GM19324 (cell line): ENCODE measurements at regions not wholly inside any gene's neighbourhood (a gene's known extent, or its start where the extent isn't known, plus 50 kb on each side); places are given as distances from the start of the nearest gene placed in this dataset.

ENCODE experiments used
- ATAC-seq: cut with Tn5 transposase; IDR thresholded peaks from one replicate; pipeline ENCODE4 v1.9.1; 2021; ENCODE audit warnings: mild to moderate bottlenecking, moderate library complexity; ENCODE audit not compliant: unreplicated experiment, low FRiP score

- ATAC-seq = no peak
Observed at GRCh38 chr15:98177966-98178592, 217.6 kb downstream of the ARRDC4 start.

DNA sequence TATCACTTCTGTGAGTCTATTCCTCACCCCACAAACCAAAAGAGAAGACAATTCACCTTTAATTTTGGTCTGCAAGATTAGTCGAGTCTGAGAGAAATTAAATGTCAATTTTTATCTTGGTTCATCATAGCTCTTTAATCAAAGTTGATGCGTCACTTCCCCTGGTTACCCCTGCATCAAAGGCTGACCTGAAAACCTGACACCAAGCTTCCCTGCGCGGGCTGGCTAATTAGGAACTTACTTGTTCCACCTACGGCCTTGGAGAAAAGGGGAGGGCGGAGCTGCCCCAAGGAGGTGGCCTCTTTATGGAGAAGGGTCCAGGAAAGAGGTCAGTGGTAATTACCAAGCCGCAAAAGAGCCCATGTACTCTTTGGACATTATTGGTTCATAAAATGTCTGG, 218.4 kb downstream of the ARRDC4 start:
- no peak for ATAC-seq

GRCh38 chr15:98187549-98187948, 227.0 kb downstream of the ARRDC4 start:
- no peak for ATAC-seq

GRCh38 chr15:98190914-98191313, 230.4 kb downstream of the ARRDC4 start:
- ATAC-seq = no peak

DNA sequence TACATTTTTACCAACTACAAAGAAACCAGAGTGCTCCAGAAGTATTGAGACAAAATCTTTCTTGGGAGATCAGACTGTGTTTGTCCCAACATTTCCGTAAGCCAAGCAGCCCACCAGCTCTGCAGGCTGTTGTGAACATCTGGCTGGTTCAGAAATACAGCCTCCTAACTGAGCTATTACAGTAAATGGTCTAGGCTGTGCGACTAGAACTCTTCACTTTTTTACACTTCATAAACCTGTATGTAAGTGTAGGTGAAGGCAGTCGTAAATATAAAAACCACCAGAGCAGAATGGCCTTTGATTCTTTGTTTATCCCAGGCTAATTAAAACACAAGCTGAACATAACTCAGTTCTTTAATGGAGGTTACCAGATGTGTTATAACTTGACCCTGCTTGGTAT, 235.3 kb downstream of the ARRDC4 start:
- no peak for ATAC-seq

GRCh38 chr15:98196371-98196770, 235.9 kb downstream of the ARRDC4 start:
- ATAC-seq = no peak

DNA sequence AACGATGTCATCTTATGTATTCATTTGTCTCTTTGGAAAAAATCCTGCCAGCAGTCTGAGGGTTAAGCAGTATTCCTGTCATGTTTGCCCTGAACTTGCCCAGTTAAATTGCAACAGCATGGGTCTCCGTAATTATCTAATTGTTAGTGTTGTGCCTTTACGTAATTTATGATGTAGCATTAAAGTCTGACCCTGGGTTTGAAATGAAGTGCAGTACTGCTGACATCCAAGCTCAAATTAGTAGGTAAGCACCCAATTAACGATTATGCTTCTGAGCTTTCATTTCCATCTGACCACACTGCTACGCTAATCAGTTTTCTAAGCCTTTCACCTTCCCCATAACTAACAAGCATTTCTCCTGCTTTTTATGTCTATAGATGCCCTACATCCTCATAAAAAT, 241.8 kb downstream of the ARRDC4 start:
- ATAC-seq = no peak

DNA sequence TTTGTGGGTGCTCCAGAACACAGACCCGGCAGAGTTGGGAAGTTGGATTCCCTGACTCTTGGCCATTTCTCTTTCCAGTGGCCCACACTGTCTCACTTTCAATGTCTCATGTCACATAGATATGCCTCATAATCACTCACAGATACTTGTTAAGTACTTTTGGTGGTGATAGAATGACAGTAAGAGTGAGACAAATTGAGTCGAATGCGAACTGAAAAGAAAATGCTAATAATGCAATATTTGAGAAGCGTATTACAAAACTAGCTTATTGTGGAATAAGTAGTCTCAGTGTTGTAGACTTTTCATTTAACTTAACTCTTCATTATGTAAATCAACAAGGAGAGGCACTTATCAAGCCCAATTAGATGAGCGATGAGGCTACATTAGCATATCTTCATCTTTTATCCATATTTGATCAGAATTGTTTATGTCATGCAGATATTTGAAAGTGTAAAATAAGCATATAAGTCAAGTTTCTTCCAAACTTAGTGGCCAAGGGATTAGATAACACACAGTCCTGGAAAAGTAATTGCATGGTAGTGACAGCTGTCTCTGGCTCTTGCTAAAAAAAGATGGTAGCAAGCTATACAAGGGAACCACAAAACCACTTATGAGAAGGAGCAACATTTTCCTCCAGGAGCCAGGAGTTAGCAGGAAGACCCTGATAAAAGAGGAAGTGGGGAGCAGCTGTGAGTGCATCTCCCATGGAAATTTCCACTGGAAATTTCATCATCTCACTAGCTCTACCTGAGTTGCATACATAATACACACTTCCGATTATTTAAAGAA, 243.6 kb downstream of the ARRDC4 start:
- no peak for ATAC-seq

- ATAC-seq = no peak
Observed at GRCh38 chr15:98207928-98208327, 247.4 kb downstream of the ARRDC4 start.

GRCh38 chr15:98213346-98213979, 253.0 kb downstream of the ARRDC4 start:
- no peak for ATAC-seq

- no peak for ATAC-seq
Observed at GRCh38 chr15:98216166-98216565, 255.7 kb downstream of the ARRDC4 start.

DNA sequence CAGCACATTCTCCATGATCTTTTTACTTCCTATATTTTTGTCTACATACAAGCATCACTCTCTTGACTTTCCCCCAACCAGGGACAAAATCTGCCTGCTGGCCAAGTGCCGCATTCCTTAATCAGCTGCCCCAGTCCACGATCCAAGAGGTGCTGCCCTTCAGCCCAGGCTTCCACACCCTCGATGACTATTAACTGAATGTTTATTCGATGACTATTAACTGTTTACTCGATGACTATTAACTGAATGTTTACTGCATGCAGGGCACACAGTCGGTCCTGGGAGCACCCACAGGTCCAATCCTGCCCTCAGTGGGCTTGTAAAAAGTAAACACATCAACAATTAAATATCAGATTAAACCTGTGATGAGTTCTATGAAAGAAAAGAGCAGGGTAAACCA, 256.9 kb downstream of the ARRDC4 start:
- no peak for ATAC-seq

DNA sequence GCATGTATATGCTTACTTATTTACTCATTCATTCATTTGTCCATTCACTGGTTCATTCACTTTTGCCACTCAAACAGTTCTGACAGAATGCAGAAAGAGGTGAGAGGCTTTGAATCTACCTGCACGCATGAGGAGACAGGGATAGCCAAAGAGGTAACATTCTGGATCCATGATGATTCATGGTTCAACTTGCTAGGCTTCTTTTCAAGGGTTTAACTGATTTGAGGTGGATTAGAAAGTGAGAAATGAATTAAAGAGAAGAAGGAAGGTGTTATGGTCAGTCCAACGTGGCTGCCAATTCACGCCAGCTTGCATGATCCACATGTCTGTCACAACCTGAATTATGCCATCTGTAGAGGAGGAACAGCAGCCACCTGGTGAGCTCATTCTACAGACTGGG, 260.6 kb downstream of the ARRDC4 start:
- no peak for ATAC-seq

GRCh38 chr15:98221577-98221976, 261.1 kb downstream of the ARRDC4 start:
- no peak for ATAC-seq

- no peak for ATAC-seq
Observed at GRCh38 chr15:98226149-98226548, 265.6 kb downstream of the ARRDC4 start.

GRCh38 chr15:98226578-98226977, 266.1 kb downstream of the ARRDC4 start:
- no peak for ATAC-seq

DNA sequence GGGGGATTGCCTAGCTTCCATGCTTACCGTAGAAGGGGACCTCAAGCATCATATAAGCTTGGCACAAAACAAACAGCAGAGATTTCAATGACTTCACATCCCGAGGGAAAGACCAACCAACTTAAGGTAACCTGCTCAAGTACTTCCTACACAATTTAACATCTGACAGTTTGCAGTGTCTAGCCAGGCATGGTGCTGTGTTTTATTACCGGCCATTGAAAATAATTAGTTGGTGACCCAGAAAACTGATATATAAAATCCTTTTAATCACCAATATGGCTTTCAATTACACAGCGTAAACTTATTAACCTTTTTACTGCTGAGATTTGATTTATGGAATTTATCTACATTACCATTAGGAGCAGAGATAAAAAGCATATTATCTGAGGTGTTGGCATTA, 268.3 kb downstream of the ARRDC4 start:
- ATAC-seq = no peak

GRCh38 chr15:98230975-98231374, 270.5 kb downstream of the ARRDC4 start:
- no peak for ATAC-seq

DNA sequence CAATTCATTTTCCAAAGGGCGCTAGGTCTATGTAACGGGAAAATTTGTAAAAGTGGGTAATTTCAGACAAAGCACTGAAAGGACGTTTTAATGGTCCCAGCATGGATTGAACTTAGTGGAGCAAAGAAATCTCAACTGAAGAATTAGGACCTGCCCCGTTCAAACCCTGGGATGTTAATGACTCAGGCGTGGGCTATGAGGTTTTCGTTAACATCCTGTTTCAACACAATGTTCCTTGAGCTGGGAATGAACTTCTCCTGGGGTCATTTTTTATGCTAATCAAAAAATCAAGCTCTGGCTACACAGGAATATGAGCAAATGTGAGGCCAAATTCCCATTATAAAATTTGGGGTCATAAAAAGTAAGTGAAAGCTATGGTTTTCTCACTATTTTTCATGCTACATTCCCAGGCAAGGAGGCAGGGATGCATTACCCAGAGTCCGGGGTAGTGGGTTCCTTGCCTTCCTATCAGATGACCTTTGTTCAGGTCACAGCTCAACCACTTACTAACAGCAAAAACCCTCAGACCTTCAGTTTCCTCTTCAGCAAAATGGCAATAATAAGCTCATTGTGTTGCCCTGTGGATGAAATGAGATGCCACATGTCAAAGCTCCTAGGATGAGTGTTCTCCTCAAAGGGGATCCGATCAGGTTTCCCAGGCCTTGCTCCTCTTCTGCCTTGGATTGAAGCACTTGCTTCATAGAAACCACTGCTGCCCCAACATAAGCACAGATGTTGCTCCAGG, 271.4 kb downstream of the ARRDC4 start:
- ATAC-seq = no peak

DNA sequence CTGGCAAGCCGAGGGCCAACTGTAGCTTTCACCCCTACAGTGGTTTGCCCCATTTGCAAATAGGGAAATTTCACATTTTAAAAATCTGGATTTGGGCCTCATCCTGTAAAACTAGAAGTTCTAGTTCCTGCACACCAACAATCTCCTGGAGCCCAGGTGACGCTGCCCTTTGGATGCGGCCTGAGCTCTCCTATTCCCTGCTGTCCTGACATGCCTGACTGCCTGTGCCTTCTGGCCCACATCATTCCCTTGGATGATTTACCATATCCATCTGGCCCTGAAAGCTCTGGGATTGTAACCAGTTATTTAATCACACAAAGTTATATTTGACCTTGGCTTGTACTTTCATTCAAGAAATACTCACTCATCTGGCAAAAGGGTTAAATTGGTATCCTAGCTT, 272.3 kb downstream of the ARRDC4 start:
- no peak for ATAC-seq

DNA sequence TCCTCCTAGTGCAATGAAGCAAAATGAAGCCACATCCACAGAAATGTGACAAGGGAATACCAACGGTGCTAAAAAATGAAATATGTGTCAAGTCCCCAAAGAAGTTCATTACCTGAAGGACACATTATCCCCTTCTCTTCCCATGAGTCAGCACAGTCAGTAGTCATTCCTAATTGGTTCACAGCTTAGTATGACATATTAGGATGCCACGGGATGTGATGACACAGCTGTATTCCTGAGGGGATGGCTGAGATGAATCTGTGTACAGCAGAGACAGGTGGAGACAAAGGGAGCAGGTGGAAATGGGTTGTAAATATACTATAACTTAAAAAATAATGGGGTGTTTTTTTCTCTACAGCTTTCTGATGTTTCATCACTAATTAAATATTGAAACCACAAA, 273.4 kb downstream of the ARRDC4 start:
- no peak for ATAC-seq
